SU-DHL-6 (cell line): ENCODE measurements at regions not wholly inside any gene's neighbourhood (a gene's known extent, or its start where the extent isn't known, plus 50 kb on each side); places are given as distances from the start of the nearest gene placed in this dataset.

Experiments used
- H2AFZ ChIP-seq: fragments of 200-600 bp; sonication (generic); 2 replicates; pipeline ENCODE4 v1.6.1; 2014; ENCODE audit warnings: low read depth, mild to moderate bottlenecking, moderate library complexity, mixed read lengths, antibody characterized with exemption, low read length; ENCODE audit not compliant: severe bottlenecking
- H3F3A ChIP-seq: fragments of 200-600 bp; shearing (Covaris generic); 2 replicates; pipeline ENCODE4 v1.6.0; 2016; ENCODE audit warnings: antibody characterized with exemption, mild to moderate bottlenecking; ENCODE audit not compliant: insufficient read depth
- H3K27ac ChIP-seq: fragments of 200-600 bp; sonication (generic); 2 replicates; pipeline ENCODE4 v1.5.1; 2016; ENCODE audit warnings: low read depth, mild to moderate bottlenecking, low read length, moderate library complexity, mixed read lengths
- H3K27me3 ChIP-seq: fragments of 200-600 bp; sonication (generic), shearing (Covaris generic); 2 replicates; pipeline ENCODE4 v1.6.0; 2014; ENCODE audit warnings: mild to moderate bottlenecking, low read length
- H3K36me3 ChIP-seq: fragments of 200-600 bp; sonication (generic); 2 replicates; pipeline ENCODE4 v1.6.1; 2014; ENCODE audit warnings: mild to moderate bottlenecking, low read length, mixed read lengths
- H3K4me2 ChIP-seq: fragments of 300-600, 200-600 bp; shearing (Covaris generic), sonication (generic); 2 replicates; pipeline ENCODE4 v1.6.0; 2014; ENCODE audit warnings: low read length, low read depth, mild to moderate bottlenecking; ENCODE audit not compliant: poor library complexity, severe bottlenecking
- H3K4me3 ChIP-seq: fragments of 200-600 bp; sonication (generic); 2 replicates; pipeline ENCODE4 v1.5.1; 2014; ENCODE audit warnings: antibody characterized with exemption, low read length, mild to moderate bottlenecking, mixed read lengths; ENCODE audit not compliant: insufficient read depth, poor library complexity, severe bottlenecking
- H3K79me2 ChIP-seq: fragments of 200-600 bp; sonication (generic); 2 replicates; pipeline ENCODE4 v1.6.1; 2014; ENCODE audit warnings: mild to moderate bottlenecking, low read length, moderate library complexity; ENCODE audit not compliant: insufficient read depth
- H3K9ac ChIP-seq: fragments of 200-600 bp; sonication (generic); 2 replicates; pipeline ENCODE4 v1.7.0; 2014; ENCODE audit warnings: mild to moderate bottlenecking, low read length
- H3K9me2 ChIP-seq: fragments of 200-600 bp; sonication (generic); replicated peaks from 2 replicates; pipeline ENCODE4 v1.6.1; 2014; ENCODE audit warnings: low read length; ENCODE audit not compliant: insufficient read depth
- H3K9me3 ChIP-seq: fragments of 200-600 bp; sonication (generic); 2 replicates; pipeline ENCODE4 v1.6.1; 2014; ENCODE audit warnings: low read length, mixed read lengths; ENCODE audit not compliant: insufficient read depth
- H4K20me1 ChIP-seq: fragments of 200-600 bp; sonication (generic); 2 replicates; pipeline ENCODE4 v1.6.1; 2014; ENCODE audit warnings: low read depth, mild to moderate bottlenecking, antibody characterized with exemption, low read length, moderate library complexity, mixed read lengths
- EZH2phosphoT487 ChIP-seq: fragments of 200-600 bp; sonication (generic), shearing (Covaris generic); conservative IDR thresholded peaks from 2 replicates; pipeline ENCODE4 v1.6.1; 2018; ENCODE audit warnings: mild to moderate bottlenecking, antibody characterized with exemption, low read length, moderate library complexity, mixed read lengths
- TF ChIP-seq, protein P1 (sequence below): fragments of 200-600 bp; sonication (generic); IDR thresholded peaks from one replicate; pipeline ENCODE4 v1.5.1; 2017; ENCODE audit warnings: antibody characterized with exemption, mild to moderate bottlenecking, low read length, moderate library complexity; ENCODE audit not compliant: insufficient read depth, poor library complexity, severe bottlenecking

DNA sequence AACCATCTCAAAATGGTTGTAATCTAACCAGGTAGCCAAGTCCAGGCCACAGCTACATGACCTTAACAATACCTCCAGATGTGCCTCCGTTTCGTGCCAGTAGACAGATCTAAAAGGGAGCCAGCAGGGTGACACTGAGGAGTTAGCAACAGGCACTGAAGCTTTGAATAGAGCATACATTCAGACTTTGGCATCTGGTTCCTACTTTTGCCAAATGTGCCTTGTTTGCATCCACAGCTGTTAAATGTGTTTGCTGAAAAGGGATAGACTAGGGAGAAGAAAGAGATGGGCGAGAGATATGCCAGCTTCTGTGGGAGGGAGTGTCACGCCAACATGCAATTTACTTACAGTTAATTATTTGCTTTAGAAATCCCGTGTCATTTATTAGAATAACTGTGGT lies 1433.9 kb upstream of the CADM2 start:
- no peaks in the 10 kb centered on the region for H3K36me3 ChIP-seq
- H4K20me1 ChIP-seq, result no peaks in the 10 kb centered on the region
- no peaks in the 10 kb centered on the region; the same call in 1 of the 2 replicates for H3F3A ChIP-seq
- H3K27ac ChIP-seq, result no peak overlapping the region
- TF ChIP-seq, protein P1, sequence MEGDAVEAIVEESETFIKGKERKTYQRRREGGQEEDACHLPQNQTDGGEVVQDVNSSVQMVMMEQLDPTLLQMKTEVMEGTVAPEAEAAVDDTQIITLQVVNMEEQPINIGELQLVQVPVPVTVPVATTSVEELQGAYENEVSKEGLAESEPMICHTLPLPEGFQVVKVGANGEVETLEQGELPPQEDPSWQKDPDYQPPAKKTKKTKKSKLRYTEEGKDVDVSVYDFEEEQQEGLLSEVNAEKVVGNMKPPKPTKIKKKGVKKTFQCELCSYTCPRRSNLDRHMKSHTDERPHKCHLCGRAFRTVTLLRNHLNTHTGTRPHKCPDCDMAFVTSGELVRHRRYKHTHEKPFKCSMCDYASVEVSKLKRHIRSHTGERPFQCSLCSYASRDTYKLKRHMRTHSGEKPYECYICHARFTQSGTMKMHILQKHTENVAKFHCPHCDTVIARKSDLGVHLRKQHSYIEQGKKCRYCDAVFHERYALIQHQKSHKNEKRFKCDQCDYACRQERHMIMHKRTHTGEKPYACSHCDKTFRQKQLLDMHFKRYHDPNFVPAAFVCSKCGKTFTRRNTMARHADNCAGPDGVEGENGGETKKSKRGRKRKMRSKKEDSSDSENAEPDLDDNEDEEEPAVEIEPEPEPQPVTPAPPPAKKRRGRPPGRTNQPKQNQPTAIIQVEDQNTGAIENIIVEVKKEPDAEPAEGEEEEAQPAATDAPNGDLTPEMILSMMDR, result no peak
- no peak for TF ChIP-seq EZH2phosphoT487
- no peaks in the 10 kb centered on the region for H3K9me2 ChIP-seq
- peak overlapping the region; percentile 98 for H2AFZ ChIP-seq
- H3K4me3 ChIP-seq, result no peak overlapping the region
- H3K9me3 ChIP-seq, result no peaks in the 10 kb centered on the region
- H3K9ac ChIP-seq, result no peak overlapping the region
- H3K79me2 ChIP-seq, result no peaks in the 10 kb centered on the region
- no peak overlapping the region for H3K4me2 ChIP-seq
- H3K27me3 ChIP-seq, result no peaks in the 10 kb centered on the region

DNA sequence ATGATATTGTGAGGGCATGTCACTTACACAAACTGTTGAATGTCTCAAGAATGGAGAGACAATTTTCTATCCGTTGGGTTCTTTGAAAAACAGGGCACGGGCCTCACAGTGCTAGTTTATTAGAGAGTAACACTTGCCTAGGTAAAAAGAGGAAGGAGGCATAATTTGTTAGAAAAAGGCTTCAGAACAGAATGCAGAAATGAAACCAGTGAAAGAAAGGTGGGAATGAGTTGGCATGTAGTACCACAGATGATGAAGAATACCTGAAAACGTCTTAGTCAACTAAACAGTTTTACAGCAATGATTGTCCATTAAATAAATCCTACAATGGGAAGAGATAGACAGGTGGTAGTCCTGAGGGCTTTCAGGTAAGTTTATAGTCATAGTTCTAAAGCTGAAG lies 1399.7 kb upstream of the CADM2 start:
- Histone ChIP-seq H3K4me3 (no peak overlapping the region), H3K79me2 (no peaks in the 10 kb centered on the region), H3F3A (no peaks in the 10 kb centered on the region), H4K20me1 (no peaks in the 10 kb centered on the region), H2AFZ (no peak overlapping the region), H3K9ac (no peak overlapping the region), H3K27ac (no peak overlapping the region), H3K27me3 (no peaks in the 10 kb centered on the region), H3K9me2 (no peaks in the 10 kb centered on the region), H3K9me3 (no peaks in the 10 kb centered on the region; the same call in 1 of the 2 replicates), H3K36me3 (no peaks in the 10 kb centered on the region), H3K4me2 (no peak overlapping the region)
- no peak for TF ChIP-seq EZH2phosphoT487
- TF ChIP-seq, protein P1, result no peak

DNA sequence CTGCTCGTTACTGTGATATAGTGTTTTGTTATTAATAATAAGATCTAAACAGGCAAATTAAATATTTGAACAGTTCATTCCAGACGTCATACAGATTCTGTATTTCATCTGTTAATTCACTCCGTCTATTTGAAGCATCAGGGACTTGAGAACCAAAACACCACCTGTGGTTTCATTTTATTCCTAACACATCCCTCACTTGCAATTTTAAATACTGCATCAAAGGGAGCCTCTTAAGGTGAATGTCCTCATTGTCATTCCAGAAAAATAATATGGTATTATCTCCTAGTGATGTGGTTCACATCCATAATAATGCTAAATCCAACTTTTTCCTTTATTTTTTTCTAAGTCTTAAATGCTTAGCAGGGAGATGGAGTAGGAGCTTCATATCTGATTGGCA lies 1390.9 kb upstream of the CADM2 start:
- H3K4me3 ChIP-seq, result no peak overlapping the region
- H3K79me2 ChIP-seq, result no peaks in the 10 kb centered on the region
- no peaks in the 10 kb centered on the region for H3F3A ChIP-seq
- H3K36me3 ChIP-seq, result no peaks in the 10 kb centered on the region
- H3K27ac ChIP-seq, result no peak overlapping the region
- H3K9me2 ChIP-seq, result no peaks in the 10 kb centered on the region
- TF ChIP-seq EZH2phosphoT487, result no peak
- TF ChIP-seq, protein P1, result no peak
- H2AFZ ChIP-seq, result peak overlapping the region; percentile 34
- no peaks in the 10 kb centered on the region for H3K9me3 ChIP-seq
- H3K4me2 ChIP-seq, result peak overlapping the region; percentile 38
- H3K9ac ChIP-seq, result no peak overlapping the region
- H3K27me3 ChIP-seq, result no peaks in the 10 kb centered on the region
- H4K20me1 ChIP-seq, result no peaks in the 10 kb centered on the region

DNA sequence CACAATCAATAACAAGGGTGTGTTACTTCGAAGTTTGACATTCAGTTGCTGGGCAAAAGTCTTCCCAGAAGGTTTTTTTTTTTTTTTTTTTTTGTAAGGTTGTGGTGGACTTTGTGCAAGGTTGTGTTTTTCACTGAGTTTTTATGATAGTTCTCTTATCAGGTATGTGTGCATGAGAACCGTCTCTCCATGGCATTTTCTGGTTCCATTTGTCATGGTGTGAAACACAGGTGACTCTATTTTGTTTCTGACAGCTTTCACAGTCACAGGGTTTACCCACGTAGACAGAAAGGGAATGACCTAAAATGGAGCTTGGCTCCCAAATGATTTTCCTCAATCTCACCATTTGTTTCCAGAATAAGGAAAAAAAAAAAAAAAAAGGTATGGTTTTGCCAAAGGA lies 1377.2 kb upstream of the CADM2 start:
- TF ChIP-seq, protein P1, result no peak
- no peak for TF ChIP-seq EZH2phosphoT487

More for the DNA sequence above, 1377.2 kb upstream of the CADM2 start:
- H3K9ac ChIP-seq, result no peak overlapping the region
- no peak overlapping the region for H2AFZ ChIP-seq
- H3K9me3 ChIP-seq, result no peaks in the 10 kb centered on the region
- H3K27me3 ChIP-seq, result no peaks in the 10 kb centered on the region
- no peak overlapping the region for H3K27ac ChIP-seq
- H3K79me2 ChIP-seq, result no peaks in the 10 kb centered on the region
- no peak overlapping the region for H3K4me3 ChIP-seq
- no peaks in the 10 kb centered on the region for H3K9me2 ChIP-seq
- no peak overlapping the region for H3K4me2 ChIP-seq
- no peaks in the 10 kb centered on the region for H4K20me1 ChIP-seq
- H3K36me3 ChIP-seq, result no peaks in the 10 kb centered on the region
- no peaks in the 10 kb centered on the region for H3F3A ChIP-seq
